GM23248 (cell line): ENCODE measurements at regions not wholly inside any gene's neighbourhood (a gene's known extent, or its start where the extent isn't known, plus 50 kb on each side); places are given as distances from the start of the nearest gene placed in this dataset.

ENCODE experiments used
- DNase-seq: peaks from one replicate; pipeline ENCODE4 v3.0.0-alpha.2; 2015
- H2AFZ ChIP-seq: fragments of 200-600 bp; sonication (generic); 2 replicates; pipeline ENCODE4 v1.6.1; 2016; ENCODE audit warnings: antibody characterized with exemption
- H3F3A ChIP-seq: fragments of 200-600 bp; sonication (generic); 2 replicates; pipeline ENCODE4 v1.6.1; 2016; ENCODE audit warnings: mild to moderate bottlenecking, antibody characterized with exemption, mixed run types; ENCODE audit not compliant: insufficient read depth
- H3K27ac ChIP-seq: fragments of 200-600 bp; sonication (generic); 2 replicates; pipeline ENCODE4 v1.5.1; 2016; ENCODE audit warnings: mild to moderate bottlenecking
- H3K27me3 ChIP-seq: fragments of 200-600 bp; sonication (generic); replicated peaks from 2 replicates; pipeline ENCODE4 v1.6.1; 2016; ENCODE audit warnings: mild to moderate bottlenecking; ENCODE audit not compliant: insufficient read depth
- H3K36me3 ChIP-seq: fragments of 200-600 bp; sonication (generic); 2 replicates; pipeline ENCODE4 v1.6.1; 2016; ENCODE audit warnings: low read depth, mild to moderate bottlenecking
- H3K4me1 ChIP-seq: fragments of 200-600 bp; sonication (generic); 2 replicates; pipeline ENCODE4 v1.6.1; 2016; ENCODE audit warnings: mild to moderate bottlenecking; ENCODE audit not compliant: insufficient read depth
- H3K4me2 ChIP-seq: fragments of 200-600 bp; sonication (generic); one replicate; pipeline ENCODE4 v1.6.1; 2016; ENCODE audit warnings: mild to moderate bottlenecking; ENCODE audit not compliant: unreplicated experiment
- H3K4me3 ChIP-seq: fragments of 200-600 bp; sonication (generic); 2 replicates; pipeline ENCODE4 v1.5.1; 2016; ENCODE audit warnings: mild to moderate bottlenecking
- H3K79me2 ChIP-seq: fragments of 200-600 bp; sonication (generic); 2 replicates; pipeline ENCODE4 v1.6.1; 2016; ENCODE audit warnings: mild to moderate bottlenecking; ENCODE audit not compliant: insufficient read depth
- H3K9ac ChIP-seq: fragments of 200-600 bp; sonication (generic); 2 replicates; pipeline ENCODE4 v1.6.1; 2016; ENCODE audit warnings: mild to moderate bottlenecking
- H3K9me2 ChIP-seq: fragments of 200-600 bp; sonication (generic); 2 replicates; pipeline ENCODE4 v1.6.1; 2016; ENCODE audit warnings: mixed run types, mild to moderate bottlenecking, moderate library complexity; ENCODE audit not compliant: insufficient read depth
- H3K9me3 ChIP-seq: fragments of 200-600 bp; sonication (generic); one replicate; pipeline ENCODE4 v1.6.1; 2017; ENCODE audit warnings: low read depth
- H4K20me1 ChIP-seq: fragments of 200-600 bp; sonication (generic); 2 replicates; pipeline ENCODE4 v1.6.0; 2016; ENCODE audit not compliant: insufficient read depth
- EZH2 ChIP-seq: fragments of 200-600 bp; sonication (generic); IDR thresholded peaks from 2 replicates; pipeline ENCODE4 v1.6.1; 2018; ENCODE audit warnings: antibody characterized with exemption, mild to moderate bottlenecking; ENCODE audit not compliant: insufficient read depth, poor library complexity, severe bottlenecking
- EZH2phosphoT487 ChIP-seq: fragments of 200-600 bp; sonication (generic); IDR thresholded peaks from 2 replicates; pipeline ENCODE4 v1.6.1; 2018; ENCODE audit warnings: antibody characterized with exemption, moderate library complexity, mild to moderate bottlenecking, low read depth; ENCODE audit not compliant: insufficient read depth
- WGBS, 2 experiments: methylation state at CpG; one replicate each; pipeline ENCODE4 v1.1.6; 2015 to 2017; ENCODE audit warnings: low lambda C conversion rate in 2 of 2, low coverage in 1 of 2; ENCODE audit errors: missing lambda C conversion rate in 2 of 2; 5-methylcytosine and 5-hydroxymethylcytosine counted together
- in situ Hi-C: fragments of 300-500 bp; cut with MboI; formaldehyde crosslinking; loops from 2 replicates; pipeline ENCODE4 v1.15.0; 2020

DNA sequence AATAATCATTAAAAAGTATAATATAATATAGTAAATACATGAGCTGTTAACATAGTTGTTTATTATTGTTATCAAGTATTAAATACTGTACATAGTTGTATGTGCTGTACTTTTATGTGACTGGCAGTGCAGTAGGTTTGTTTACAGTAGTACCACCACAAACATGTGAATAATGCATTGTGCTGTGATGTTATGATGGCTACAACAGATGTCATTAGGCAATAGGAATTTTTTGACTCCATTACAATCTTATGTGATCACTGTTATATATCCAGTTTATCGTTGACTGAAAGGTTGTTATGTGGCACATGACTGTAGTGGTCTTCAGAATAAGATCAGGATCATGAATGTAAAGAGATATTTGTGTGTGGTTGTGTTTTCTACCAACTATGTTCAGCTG lies 577.8 kb downstream of the JRKL start:
- no peaks in the 10 kb centered on the region for H3K79me2 ChIP-seq
- H2AFZ ChIP-seq: no peak overlapping the region
- H4K20me1 ChIP-seq: no peaks in the 10 kb centered on the region
- no peaks in the 10 kb centered on the region for H3K4me1 ChIP-seq
- no peak overlapping the region for H3K9ac ChIP-seq
- H3K9me3 ChIP-seq: no peaks in the 10 kb centered on the region
- 11 to 14% methylated on average over 1 of the region's 1 CpG for WGBS, 2 experiments
- DNase-seq: no peak
- H3K27ac ChIP-seq: no peak overlapping the region
- in situ Hi-C loops: no loop called here
- no peaks in the 10 kb centered on the region for H3K27me3 ChIP-seq
- no peaks in the 10 kb centered on the region for H3F3A ChIP-seq
- TF ChIP-seq EZH2 (no peak), EZH2phosphoT487 (no peak)
- no peak overlapping the region for H3K4me3 ChIP-seq
- H3K4me2 ChIP-seq: no peak overlapping the region
- H3K36me3 ChIP-seq: no peaks in the 10 kb centered on the region
- H3K9me2 ChIP-seq: no peaks in the 10 kb centered on the region

DNA sequence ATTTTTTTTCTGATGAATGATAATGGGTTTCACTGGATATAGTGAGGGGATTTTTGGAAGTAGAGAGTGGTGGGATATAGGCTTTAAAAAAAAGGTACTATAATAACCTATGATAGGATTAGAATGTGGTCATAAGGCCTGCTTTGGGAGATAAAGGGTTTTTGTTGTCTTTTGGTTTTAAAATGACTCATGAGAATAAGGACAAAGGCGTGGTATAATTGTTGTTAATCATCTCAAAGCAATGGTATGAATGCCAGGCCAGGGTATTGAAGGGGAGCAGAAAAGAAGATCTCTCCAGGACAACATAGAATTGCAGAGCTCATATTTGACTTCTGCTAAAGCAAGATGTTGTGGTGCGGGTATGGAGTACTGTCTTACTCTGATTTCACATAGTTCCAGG lies 579.4 kb downstream of the JRKL start:
- no peak for DNase-seq
- Histone ChIP-seq H3K9ac (no peak overlapping the region), H3K36me3 (no peaks in the 10 kb centered on the region), H4K20me1 (no peaks in the 10 kb centered on the region), H3K4me3 (no peak overlapping the region), H2AFZ (no peak overlapping the region), H3F3A (no peaks in the 10 kb centered on the region), H3K27ac (no peak overlapping the region), H3K4me1 (no peaks in the 10 kb centered on the region), H3K9me2 (no peaks in the 10 kb centered on the region), H3K27me3 (no peaks in the 10 kb centered on the region), H3K4me2 (no peak overlapping the region), H3K79me2 (no peaks in the 10 kb centered on the region), H3K9me3 (no peaks in the 10 kb centered on the region)
- no peak for TF ChIP-seq EZH2phosphoT487
- no peak for TF ChIP-seq EZH2
- WGBS, 2 experiments: 23 to 24% methylated on average over 2 of the region's 2 CpGs
- in situ Hi-C loops: no loop called here

DNA sequence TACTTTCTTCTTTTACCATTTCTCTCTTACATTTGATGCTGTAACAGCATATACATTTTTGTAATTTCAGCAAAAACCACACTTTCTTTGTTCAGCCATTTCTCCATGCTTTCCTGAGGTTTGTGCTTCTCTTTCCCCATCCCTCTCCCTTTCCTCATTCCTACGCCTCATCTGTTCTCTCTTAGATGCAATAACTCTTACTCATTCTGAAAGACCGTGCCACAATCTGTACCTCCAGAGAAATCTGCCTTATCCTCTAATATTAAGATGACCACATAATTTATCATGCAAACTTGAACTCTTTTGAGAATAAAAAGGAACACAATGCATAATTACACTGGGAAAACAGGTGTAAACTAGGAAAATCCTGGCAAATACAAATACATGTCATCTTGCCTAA lies 588.9 kb downstream of the JRKL start:
- H3K27ac ChIP-seq: no peak overlapping the region
- no peak for TF ChIP-seq EZH2
- TF ChIP-seq EZH2phosphoT487: no peak
- H3K9me2 ChIP-seq: no peaks in the 10 kb centered on the region
- DNase-seq: no peak
- H3K9ac ChIP-seq: no peak overlapping the region
- H3K4me3 ChIP-seq: no peak overlapping the region
- no peak overlapping the region for H2AFZ ChIP-seq
- 1 to 8% methylated on average over 2 of the region's 2 CpGs for WGBS, 2 experiments
- no peaks in the 10 kb centered on the region for H3K4me1 ChIP-seq
- no peaks in the 10 kb centered on the region for H3K9me3 ChIP-seq
- no peaks in the 10 kb centered on the region for H3K36me3 ChIP-seq
- H3F3A ChIP-seq: no peaks in the 10 kb centered on the region
- H3K79me2 ChIP-seq: no peaks in the 10 kb centered on the region
- H3K27me3 ChIP-seq: no peaks in the 10 kb centered on the region
- H4K20me1 ChIP-seq: no peaks in the 10 kb centered on the region
- no peak overlapping the region for H3K4me2 ChIP-seq
- in situ Hi-C loops: no loop called here

DNA sequence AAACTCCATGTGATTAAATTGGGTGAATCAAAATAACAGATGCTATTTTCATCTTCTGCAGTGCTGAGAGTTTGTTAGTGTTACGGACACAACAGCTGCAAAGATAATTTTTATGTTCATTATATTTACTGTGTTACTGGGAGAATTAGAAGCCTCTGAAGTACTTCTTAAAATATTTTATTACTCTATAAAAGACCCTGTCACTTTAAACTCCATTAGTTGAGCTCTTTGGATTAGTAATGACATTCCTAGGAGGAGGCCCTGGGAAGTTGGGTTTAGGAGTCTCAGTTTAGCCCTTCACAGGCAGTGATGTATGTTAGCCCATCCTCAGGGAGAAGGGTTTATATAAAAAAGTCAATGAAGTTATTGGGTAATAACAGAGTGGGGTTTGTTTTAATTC lies 596.7 kb downstream of the JRKL start:
- no peak overlapping the region for H2AFZ ChIP-seq
- H3K9ac ChIP-seq: no peak overlapping the region
- no peak for DNase-seq
- no peaks in the 10 kb centered on the region for H4K20me1 ChIP-seq
- no peak overlapping the region for H3K4me3 ChIP-seq
- no peaks in the 10 kb centered on the region for H3K27me3 ChIP-seq
- no peak for TF ChIP-seq EZH2
- no peak for TF ChIP-seq EZH2phosphoT487
- H3F3A ChIP-seq: no peaks in the 10 kb centered on the region
- no peak overlapping the region for H3K27ac ChIP-seq
- H3K4me2 ChIP-seq: no peak overlapping the region
- H3K79me2 ChIP-seq: no peaks in the 10 kb centered on the region
- H3K9me3 ChIP-seq: no peaks in the 10 kb centered on the region
- H3K36me3 ChIP-seq: no peaks in the 10 kb centered on the region
- no peaks in the 10 kb centered on the region for H3K4me1 ChIP-seq
- WGBS, 2 experiments: 19 to 31% methylated on average over 1 of the region's 1 CpG
- H3K9me2 ChIP-seq: no peaks in the 10 kb centered on the region
- in situ Hi-C loops: no loop called here

DNA sequence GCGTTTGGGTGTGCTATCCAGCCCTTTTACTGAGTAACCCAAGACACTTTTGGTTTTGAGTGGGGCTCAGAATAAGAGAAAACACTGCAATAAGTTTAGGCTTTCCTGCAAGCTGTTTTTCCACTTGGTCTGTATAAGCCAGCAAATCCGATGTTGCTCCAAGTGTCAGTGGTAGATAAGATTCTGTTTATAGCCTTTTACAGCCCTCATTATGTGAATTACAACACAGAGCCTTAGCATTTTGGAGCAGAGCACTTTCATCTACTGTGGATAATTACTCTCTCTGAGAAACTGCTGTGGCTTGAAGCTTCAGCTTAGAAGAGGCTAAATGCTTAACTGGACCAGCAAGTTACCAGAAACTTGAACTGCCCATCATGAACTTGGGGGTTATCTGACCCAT lies 601.1 kb downstream of the JRKL start:
- no peak for DNase-seq
- H3K27me3 ChIP-seq: no peaks in the 10 kb centered on the region
- TF ChIP-seq EZH2phosphoT487: no peak
- no peak for TF ChIP-seq EZH2
- no peaks in the 10 kb centered on the region for H3K79me2 ChIP-seq
- no peak overlapping the region for H2AFZ ChIP-seq
- H3K4me3 ChIP-seq: no peak overlapping the region
- no peak overlapping the region for H3K27ac ChIP-seq
- no peaks in the 10 kb centered on the region for H3K9me2 ChIP-seq
- H4K20me1 ChIP-seq: no peaks in the 10 kb centered on the region
- no peak overlapping the region for H3K4me2 ChIP-seq
- no peaks in the 10 kb centered on the region for H3K9me3 ChIP-seq
- in situ Hi-C loops: no loop called here
- no peaks in the 10 kb centered on the region for H3F3A ChIP-seq
- no peaks in the 10 kb centered on the region for H3K36me3 ChIP-seq
- WGBS, 2 experiments: 0 to 2% methylated on average over 2 of the region's 2 CpGs
- H3K9ac ChIP-seq: no peak overlapping the region
- H3K4me1 ChIP-seq: no peaks in the 10 kb centered on the region
